SK-N-MC (cell line): ENCODE measurements at regions not wholly inside any gene's neighbourhood (a gene's known extent, or its start where the extent isn't known, plus 50 kb on each side); places are given as distances from the start of the nearest gene placed in this dataset.

Experiments used
- DNase-seq: peaks from one replicate; pipeline ENCODE4 v3.0.0-alpha.2; 2011; ENCODE audit warnings: low read depth, low spot score
- H3K27ac ChIP-seq: fragments of 200-600 bp; sonication (generic); 2 replicates; pipeline ENCODE4 v1.5.1; 2016; ENCODE audit warnings: mixed run types
- H3K36me3 ChIP-seq: fragments of 200-600 bp; sonication (generic); 2 replicates; pipeline ENCODE4 v1.6.1; 2017; ENCODE audit warnings: antibody characterized with exemption, low read length, mixed read lengths; ENCODE audit not compliant: insufficient read depth
- H3K4me3 ChIP-seq: fragments of 200-600 bp; sonication (generic); 2 replicates; pipeline ENCODE4 v1.5.1; 2016
- H3K9ac ChIP-seq: fragments of 200-600 bp; sonication (generic); 2 replicates; pipeline ENCODE4 v1.8.0; 2017; ENCODE audit warnings: mixed run types, mixed read lengths; ENCODE audit not compliant: insufficient read length
- H3K9me3 ChIP-seq: fragments of 200-600 bp; sonication (generic); 2 replicates; pipeline ENCODE4 v1.6.1; 2017; ENCODE audit warnings: low read depth, mild to moderate bottlenecking, antibody characterized with exemption, low read length, moderate library complexity, mixed read lengths
- EZH2 ChIP-seq: fragments of 200-600 bp; sonication (generic); IDR thresholded peaks from one replicate; pipeline ENCODE4 v1.6.1; 2017; ENCODE audit warnings: antibody characterized with exemption
- FOXP2 ChIP-seq: optimal IDR thresholded peaks from 2 replicates; pipeline ENCODE3; 2011; ENCODE audit warnings: mild to moderate bottlenecking, moderate library complexity; ENCODE audit not compliant: insufficient read depth; ENCODE audit errors: extremely low read length, control extremely low read depth
- POLR2AphosphoS5 ChIP-seq: IDR thresholded peaks from 2 replicates; pipeline ENCODE4 v1.6.1; 2012; ENCODE audit warnings: mild to moderate bottlenecking, low read depth, low read length, borderline replicate concordance

- TF ChIP-seq FOXP2, result no peak
- TF ChIP-seq EZH2, result no peak
- TF ChIP-seq POLR2AphosphoS5, result no peak
- no peak overlapping the region for H3K27ac ChIP-seq
Observed at GRCh38 chr13:111527614-111528229, 207.3 kb downstream of the TEX29 start.

GRCh38 chr13:111528513-111528912 lies 208.1 kb downstream of the TEX29 start:
- DNase-seq, result no peak
- no peak overlapping the region for H3K9ac ChIP-seq
- no peak overlapping the region for H3K27ac ChIP-seq
- H3K4me3 ChIP-seq, result no peak overlapping the region
- TF ChIP-seq FOXP2, result no peak
- TF ChIP-seq POLR2AphosphoS5, result no peak
- TF ChIP-seq EZH2, result no peak
- H3K9me3 ChIP-seq, result no peaks in the 10 kb centered on the region
- no peaks in the 10 kb centered on the region for H3K36me3 ChIP-seq

More at GRCh38 chr13:111527614-111528229, 207.3 kb downstream of the TEX29 start:
- DNase-seq, result no peak
- Histone ChIP-seq H3K36me3 (no peaks in the 10 kb centered on the region), H3K4me3 (no peak overlapping the region), H3K9ac (no peak overlapping the region), H3K9me3 (no peaks in the 10 kb centered on the region)

- no peaks in the 10 kb centered on the region for H3K36me3 ChIP-seq
- no peak for DNase-seq
- H3K4me3 ChIP-seq, result no peak overlapping the region
- no peak overlapping the region for H3K9ac ChIP-seq
- H3K27ac ChIP-seq, result no peak overlapping the region
- TF ChIP-seq POLR2AphosphoS5 (no peak), EZH2 (no peak), FOXP2 (no peak)
- H3K9me3 ChIP-seq, result no peaks in the 10 kb centered on the region
Observed at GRCh38 chr13:111530137-111530870, 209.9 kb downstream of the TEX29 start.

- TF ChIP-seq POLR2AphosphoS5 (no peak), EZH2 (peak; percentile 12), FOXP2 (no peak)
- Histone ChIP-seq H3K9ac (no peak overlapping the region), H3K27ac (no peak overlapping the region), H3K4me3 (no peak overlapping the region), H3K36me3 (no peaks in the 10 kb centered on the region), H3K9me3 (no peaks in the 10 kb centered on the region)
- no peak for DNase-seq
Observed at GRCh38 chr13:111531505-111531904, 211.1 kb downstream of the TEX29 start.

- H3K4me3 ChIP-seq, result no peak overlapping the region
- H3K9ac ChIP-seq, result no peak overlapping the region
- no peak for DNase-seq
- H3K27ac ChIP-seq, result no peak overlapping the region
- H3K36me3 ChIP-seq, result no peaks in the 10 kb centered on the region
- TF ChIP-seq FOXP2, result no peak
- no peak for TF ChIP-seq POLR2AphosphoS5
- TF ChIP-seq EZH2, result no peak
- H3K9me3 ChIP-seq, result no peaks in the 10 kb centered on the region
Observed at GRCh38 chr13:111532111-111532510, 211.7 kb downstream of the TEX29 start.

GRCh38 chr13:111533900-111534683 lies 213.7 kb downstream of the TEX29 start:
- no peaks in the 10 kb centered on the region for H3K36me3 ChIP-seq
- no peak overlapping the region for H3K9ac ChIP-seq
- no peak overlapping the region for H3K27ac ChIP-seq
- no peaks in the 10 kb centered on the region for H3K9me3 ChIP-seq
- H3K4me3 ChIP-seq, result no peak overlapping the region
- DNase-seq, result no peak
- TF ChIP-seq EZH2, result no peak
- no peak for TF ChIP-seq POLR2AphosphoS5
- TF ChIP-seq FOXP2, result no peak

- no peak overlapping the region for H3K4me3 ChIP-seq
- DNase-seq, result no peak
- TF ChIP-seq FOXP2 (no peak), EZH2 (peak; percentile 79), POLR2AphosphoS5 (no peak)
Observed at GRCh38 chr13:111534751-111535522, 214.5 kb downstream of the TEX29 start.

GRCh38 chr13:111535523-111535811 lies 215.0 kb downstream of the TEX29 start:
- Histone ChIP-seq H3K9ac (no peak overlapping the region), H3K36me3 (no peaks in the 10 kb centered on the region), H3K4me3 (no peak overlapping the region), H3K27ac (no peak overlapping the region), H3K9me3 (no peaks in the 10 kb centered on the region)
- TF ChIP-seq POLR2AphosphoS5, result no peak
- TF ChIP-seq EZH2, result no peak
- TF ChIP-seq FOXP2, result no peak
- DNase-seq, result no peak

More at GRCh38 chr13:111534751-111535522, 214.5 kb downstream of the TEX29 start:
- Histone ChIP-seq H3K36me3 (no peaks in the 10 kb centered on the region), H3K27ac (no peak overlapping the region), H3K9ac (no peak overlapping the region), H3K9me3 (no peaks in the 10 kb centered on the region)

GRCh38 chr13:111536075-111536642 lies 215.7 kb downstream of the TEX29 start:
- H3K27ac ChIP-seq, result no peak overlapping the region
- TF ChIP-seq POLR2AphosphoS5 (no peak), EZH2 (peak; percentile 29)
- H3K9ac ChIP-seq, result no peak overlapping the region
- DNase-seq, result no peak
- no peak overlapping the region for H3K4me3 ChIP-seq
- H3K36me3 ChIP-seq, result no peaks in the 10 kb centered on the region
- no peaks in the 10 kb centered on the region for H3K9me3 ChIP-seq
